ENCODE measurements at regions not wholly inside any gene's neighbourhood (a gene's known extent, or its start where the extent isn't known, plus 50 kb on each side); places are given as distances from the start of the nearest gene placed in this dataset.

- no peak for TF ChIP-seq CTCF (IDR thresholded peaks at IDR 0.05; ENCODE audit: control insufficient read depth, insufficient read depth, low read depth, low read length, missing control alignments)
Measured at GRCh38 chr7:81629702-81630101, 140.1 kb downstream of the HGF start.

GRCh38 chr7:81628951-81629350 lies 140.9 kb downstream of the HGF start:
- DNase-seq (ENCODE audit: low read depth), result no peak
- H3K4me3 ChIP-seq (ENCODE audit: control insufficient read depth, low read depth, low read length), result no peak overlapping the region
- no peak for TF ChIP-seq CTCF (IDR thresholded peaks at IDR 0.05; ENCODE audit: control insufficient read depth, insufficient read depth, low read depth, low read length, missing control alignments)

More at GRCh38 chr7:81629702-81630101, 140.1 kb downstream of the HGF start:
- H3K4me3 ChIP-seq (ENCODE audit: control insufficient read depth, low read depth, low read length), result no peak overlapping the region
- no peak for DNase-seq (ENCODE audit: low read depth)

- TF ChIP-seq CTCF (IDR thresholded peaks at IDR 0.05; ENCODE audit: control insufficient read depth, insufficient read depth, low read depth, low read length, missing control alignments), result no peak
- no peak for DNase-seq (ENCODE audit: low read depth)
Measured at GRCh38 chr7:81627536-81628287, 142.1 kb downstream of the HGF start.

GRCh38 chr7:81626008-81626407 lies 143.8 kb downstream of the HGF start:
- DNase-seq (ENCODE audit: low read depth), result no peak
- TF ChIP-seq CTCF (IDR thresholded peaks at IDR 0.05; ENCODE audit: control insufficient read depth, insufficient read depth, low read depth, low read length, missing control alignments), result no peak
- H3K4me3 ChIP-seq (ENCODE audit: control insufficient read depth, low read depth, low read length), result no peak overlapping the region

More at GRCh38 chr7:81627536-81628287, 142.1 kb downstream of the HGF start:
- H3K4me3 ChIP-seq (ENCODE audit: control insufficient read depth, low read depth, low read length), result no peak overlapping the region

- DNase-seq (ENCODE audit: low read depth), result no peak
- no peak for TF ChIP-seq CTCF (IDR thresholded peaks at IDR 0.05; ENCODE audit: control insufficient read depth, insufficient read depth, low read depth, low read length, missing control alignments)
- no peak overlapping the region for H3K4me3 ChIP-seq (ENCODE audit: control insufficient read depth, low read depth, low read length)
Measured at GRCh38 chr7:81624650-81625631, 144.9 kb downstream of the HGF start.

- TF ChIP-seq CTCF (IDR thresholded peaks at IDR 0.05; ENCODE audit: control insufficient read depth, insufficient read depth, low read depth, low read length, missing control alignments), result no peak
- DNase-seq (ENCODE audit: low read depth), result no peak
- H3K4me3 ChIP-seq (ENCODE audit: control insufficient read depth, low read depth, low read length), result no peak overlapping the region
Measured at GRCh38 chr7:81624021-81624592, 145.7 kb downstream of the HGF start.
